Thyroid gland (tissue), 4 donors: ENCODE measurements at regions not wholly inside any gene's neighbourhood (a gene's known extent, or its start where the extent isn't known, plus 50 kb on each side); places are given as distances from the start of the nearest gene placed in this dataset.

Source experiments
- DNase-seq, 2 donors: peaks; one replicate each; pipeline ENCODE4 v3.0.0-alpha.2; 2019
- H3K27ac ChIP-seq, 3 donors: fragments of 200-600 bp; sonication (generic); 1 replicate in 2 of 3; 2 replicates in 1 of 3; pipeline ENCODE4 v1.5.1; 2016 to 2019; ENCODE audit warnings: mild to moderate bottlenecking in 1 of 3, moderate library complexity in 1 of 3
- H3K27me3 ChIP-seq: fragments of 200-600 bp; sonication (generic); one replicate; pipeline ENCODE4 v1.5.1; 2019
- H3K36me3 ChIP-seq, 2 donors: fragments of 200-600 bp; sonication (generic); one replicate each; pipeline ENCODE4 v1.5.1; 2016 to 2019
- H3K4me1 ChIP-seq, 2 donors: fragments of 200-600 bp; sonication (generic); one replicate each; pipeline ENCODE4 v1.5.1; 2017 to 2019
- H3K4me3 ChIP-seq, 3 donors: fragments of 200-600 bp; sonication (generic); replicated peaks in 1 of 3; 1 replicate in 2 of 3; 2 replicates in 1 of 3; pipeline ENCODE4 v1.5.1; 2016; ENCODE audit warnings: mild to moderate bottlenecking in 1 of 3
- H3K9me3 ChIP-seq: fragments of 200-600 bp; sonication (generic); one replicate; pipeline ENCODE4 v1.5.1; 2017
- POLR2A ChIP-seq, 2 donors: fragments of 450-650 bp; IDR thresholded peaks; one replicate each; pipeline ENCODE4 v1.6.1; 2017; ENCODE audit warnings: antibody characterized with exemption in 2 of 2, mild to moderate bottlenecking in 2 of 2, moderate library complexity in 1 of 2
- WGBS, 2 donors: methylation state at CpG; one replicate each; pipeline ENCODE4 v1.1.5; 2017; 5-methylcytosine and 5-hydroxymethylcytosine counted together
- intact Hi-C: fragments of 100-400 bp; cut with DNase I; formaldehyde crosslinking; loops from one replicate; pipeline ENCODE4 v1.15.1; 2023
- TF ChIP-seq, protein P1 (sequence below), 6 experiments: fragments of 200-600 bp in 3 of 6; fragments of 450-650 bp in 3 of 6; sonication (generic) in 3 of 6; IDR thresholded peaks; one replicate each; pipeline ENCODE4 v1.5.1; 2016 to 2019; ENCODE audit warnings: antibody characterized with exemption in 6 of 6, mild to moderate bottlenecking in 2 of 6, inconsistent platforms in 1 of 6, moderate library complexity in 1 of 6

DNA sequence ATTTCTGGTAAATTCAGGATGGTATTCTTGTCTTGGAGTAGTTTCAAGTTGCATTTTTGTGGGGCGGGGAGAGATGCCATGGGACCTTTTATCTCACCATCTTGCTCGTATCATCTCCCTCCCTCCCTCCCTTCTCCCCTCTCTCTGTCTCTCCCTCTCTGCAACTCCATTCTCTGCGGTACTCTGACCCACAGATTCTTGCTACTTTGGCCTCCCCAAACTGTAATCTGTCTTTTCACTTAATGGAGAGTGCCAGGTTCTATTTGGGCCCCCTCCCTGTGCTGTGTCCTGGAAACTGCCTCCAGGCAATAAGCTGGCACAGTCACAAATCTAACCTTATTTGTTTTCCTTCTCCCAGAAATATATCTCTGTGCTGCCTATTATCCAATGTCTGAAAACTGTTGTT lies 175.2 kb downstream of the PAWR start:
- Histone ChIP-seq H3K4me3 (no peak overlapping the region), H3K4me1 (no peaks in the 10 kb centered on the region), H3K36me3 (no peaks in the 10 kb centered on the region), H3K9me3 (no peaks in the 10 kb centered on the region), H3K27ac (no peak overlapping the region), H3K27me3 (no peaks in the 10 kb centered on the region)
- DNase-seq = no peak
- TF ChIP-seq, protein P1, sequence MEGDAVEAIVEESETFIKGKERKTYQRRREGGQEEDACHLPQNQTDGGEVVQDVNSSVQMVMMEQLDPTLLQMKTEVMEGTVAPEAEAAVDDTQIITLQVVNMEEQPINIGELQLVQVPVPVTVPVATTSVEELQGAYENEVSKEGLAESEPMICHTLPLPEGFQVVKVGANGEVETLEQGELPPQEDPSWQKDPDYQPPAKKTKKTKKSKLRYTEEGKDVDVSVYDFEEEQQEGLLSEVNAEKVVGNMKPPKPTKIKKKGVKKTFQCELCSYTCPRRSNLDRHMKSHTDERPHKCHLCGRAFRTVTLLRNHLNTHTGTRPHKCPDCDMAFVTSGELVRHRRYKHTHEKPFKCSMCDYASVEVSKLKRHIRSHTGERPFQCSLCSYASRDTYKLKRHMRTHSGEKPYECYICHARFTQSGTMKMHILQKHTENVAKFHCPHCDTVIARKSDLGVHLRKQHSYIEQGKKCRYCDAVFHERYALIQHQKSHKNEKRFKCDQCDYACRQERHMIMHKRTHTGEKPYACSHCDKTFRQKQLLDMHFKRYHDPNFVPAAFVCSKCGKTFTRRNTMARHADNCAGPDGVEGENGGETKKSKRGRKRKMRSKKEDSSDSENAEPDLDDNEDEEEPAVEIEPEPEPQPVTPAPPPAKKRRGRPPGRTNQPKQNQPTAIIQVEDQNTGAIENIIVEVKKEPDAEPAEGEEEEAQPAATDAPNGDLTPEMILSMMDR (IDR thresholded peaks at IDR 0.05) = no peak
- WGBS, 2 donors = 82 to 86% methylated on average over 3 of the region's 3 CpGs
- intact Hi-C loops = no loop called here

DNA sequence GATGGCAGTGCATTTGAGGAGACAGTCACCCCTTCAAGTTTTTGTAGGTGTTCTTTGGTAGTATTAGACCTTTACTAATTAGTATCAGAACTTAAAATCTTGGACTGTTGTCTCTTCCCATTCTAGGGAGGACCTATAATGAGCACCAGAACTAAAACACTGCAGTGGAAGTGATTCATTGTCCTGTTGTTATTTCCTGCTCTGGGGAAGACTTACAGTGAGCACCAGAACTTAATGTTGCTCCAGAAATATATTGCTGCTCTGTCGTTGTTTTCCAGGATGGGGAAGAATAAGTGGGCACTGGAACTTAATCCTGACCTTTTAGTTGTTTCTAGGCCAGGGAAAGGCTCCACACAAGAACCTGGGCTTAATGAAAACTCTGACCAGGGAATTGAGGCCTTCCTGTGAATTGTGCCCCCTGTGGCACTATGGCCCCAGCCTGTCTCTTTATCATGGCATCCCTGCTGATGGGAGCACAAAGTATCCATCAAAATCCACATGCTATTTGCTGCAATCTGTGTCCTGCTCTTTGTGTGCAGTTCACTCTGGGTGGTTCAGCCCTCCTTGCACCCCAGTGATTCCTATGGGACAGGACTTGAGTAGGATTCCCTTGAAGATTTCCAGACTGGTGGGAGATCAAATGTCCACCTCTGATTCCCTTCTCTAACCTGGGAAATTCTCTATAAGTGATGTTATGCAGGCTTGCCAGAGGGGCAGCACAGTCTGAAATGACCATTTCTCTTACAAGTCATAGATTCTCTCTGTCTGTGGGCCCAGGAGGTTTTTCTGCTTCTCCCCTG lies 175.8 kb downstream of the PAWR start:
- H3K4me1 ChIP-seq = no peaks in the 10 kb centered on the region
- no peak for DNase-seq
- 47 to 67% methylated on average over 1 of the region's 1 CpG for WGBS, 2 donors
- no peak overlapping the region for H3K27ac ChIP-seq
- no peaks in the 10 kb centered on the region for H3K27me3 ChIP-seq
- no peaks in the 10 kb centered on the region for H3K9me3 ChIP-seq
- H3K4me3 ChIP-seq = no peak overlapping the region
- no peak for TF ChIP-seq POLR2A (IDR thresholded peaks at IDR 0.05)
- TF ChIP-seq, protein P1 (IDR thresholded peaks at IDR 0.05) = no peak
- H3K36me3 ChIP-seq = no peaks in the 10 kb centered on the region
- intact Hi-C loops = no loop called here

DNA sequence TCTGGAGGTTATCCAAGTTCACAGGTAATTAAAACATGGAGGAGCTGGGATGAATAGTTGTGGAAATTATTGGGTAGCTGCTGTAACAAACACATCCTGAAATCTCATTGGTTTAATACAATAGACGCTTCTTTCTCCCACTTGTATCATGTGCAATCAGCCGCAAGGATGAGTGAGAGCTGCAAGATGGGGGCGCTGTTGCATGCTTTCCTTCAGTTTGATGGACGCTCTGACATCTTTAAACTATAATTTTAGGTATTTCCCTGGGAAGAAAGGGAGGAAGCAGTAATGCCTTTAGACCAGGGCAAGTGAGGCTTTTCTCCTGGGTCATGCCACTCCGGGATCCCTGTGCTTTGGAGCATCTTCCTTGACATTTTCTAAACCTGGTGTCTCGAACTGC lies 178.7 kb downstream of the PAWR start:
- no peak overlapping the region for H3K4me3 ChIP-seq
- no peak for DNase-seq
- WGBS, 2 donors = 86 to 90% methylated on average over 6 of the region's 6 CpGs
- H3K9me3 ChIP-seq = no peaks in the 10 kb centered on the region
- H3K36me3 ChIP-seq = no peaks in the 10 kb centered on the region
- intact Hi-C loops = no loop called here
- no peak overlapping the region for H3K27ac ChIP-seq
- H3K4me1 ChIP-seq = no peaks in the 10 kb centered on the region
- H3K27me3 ChIP-seq = no peaks in the 10 kb centered on the region
- TF ChIP-seq, protein P1 (IDR thresholded peaks at IDR 0.05) = no peak
- TF ChIP-seq POLR2A (IDR thresholded peaks at IDR 0.05) = no peak

DNA sequence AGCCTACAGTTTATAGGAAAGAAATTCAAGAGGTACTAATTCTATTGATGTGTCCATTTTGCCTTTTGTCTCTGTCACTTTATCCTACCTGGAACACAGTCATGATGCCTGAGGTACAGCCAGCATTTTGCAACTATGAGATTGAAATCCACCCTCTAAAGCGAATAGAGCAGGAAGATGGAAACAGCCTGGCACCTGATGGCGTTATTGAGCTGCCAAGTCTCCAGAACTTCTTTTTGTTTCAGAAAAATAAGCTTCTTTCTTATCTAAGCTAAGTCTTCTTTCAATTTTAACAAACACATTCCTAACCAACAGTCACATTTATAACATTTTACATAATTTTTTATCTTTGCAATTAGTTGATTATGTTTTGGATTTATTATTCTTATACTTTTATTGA lies 182.1 kb downstream of the PAWR start:
- no peak for DNase-seq
- TF ChIP-seq, protein P1 (IDR thresholded peaks at IDR 0.05) = no peak
- no peak for TF ChIP-seq POLR2A (IDR thresholded peaks at IDR 0.05)
- intact Hi-C loops = no loop called here
- WGBS, 2 donors = 84 to 91% methylated on average over 2 of the region's 2 CpGs
- Histone ChIP-seq H3K36me3 (no peaks in the 10 kb centered on the region), H3K27ac (no peak overlapping the region), H3K27me3 (no peaks in the 10 kb centered on the region), H3K4me3 (no peak overlapping the region), H3K4me1 (no peaks in the 10 kb centered on the region), H3K9me3 (no peaks in the 10 kb centered on the region)
